GM21381 (cell line): ENCODE measurements at regions not wholly inside any gene's neighbourhood (a gene's known extent, or its start where the extent isn't known, plus 50 kb on each side); places are given as distances from the start of the nearest gene placed in this dataset.
"Not testable (repeated sequence)": the region's sequence is repeated elsewhere in the genome, so short reads cannot be mapped to it uniquely, and the experiment has no call there.

Experiments
- ATAC-seq: cut with Tn5 transposase; IDR thresholded peaks from one replicate; pipeline ENCODE4 v1.9.1; 2021; ENCODE audit warnings: mild to moderate bottlenecking, moderate library complexity; ENCODE audit not compliant: unreplicated experiment

DNA sequence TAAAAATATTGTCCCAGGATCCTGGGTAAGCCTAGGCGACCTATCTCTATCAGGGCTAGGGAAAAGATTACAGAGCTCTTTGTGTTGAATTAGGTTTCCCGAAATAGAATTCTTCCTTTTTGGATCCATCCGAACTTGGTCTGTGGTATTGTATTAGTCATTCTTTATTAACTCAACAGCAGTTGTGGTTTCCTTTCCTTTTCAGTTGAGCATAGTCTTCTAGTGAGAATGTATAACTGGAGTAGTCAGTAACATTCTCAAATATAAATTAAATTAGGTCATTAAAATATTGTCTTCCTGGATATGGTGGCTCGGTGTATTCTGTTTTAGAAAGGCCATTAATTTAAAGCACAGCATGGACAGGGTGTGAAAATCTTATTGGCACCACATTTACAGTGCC lies 520.4 kb downstream of the NLGN4X start:
- no peak for ATAC-seq

DNA sequence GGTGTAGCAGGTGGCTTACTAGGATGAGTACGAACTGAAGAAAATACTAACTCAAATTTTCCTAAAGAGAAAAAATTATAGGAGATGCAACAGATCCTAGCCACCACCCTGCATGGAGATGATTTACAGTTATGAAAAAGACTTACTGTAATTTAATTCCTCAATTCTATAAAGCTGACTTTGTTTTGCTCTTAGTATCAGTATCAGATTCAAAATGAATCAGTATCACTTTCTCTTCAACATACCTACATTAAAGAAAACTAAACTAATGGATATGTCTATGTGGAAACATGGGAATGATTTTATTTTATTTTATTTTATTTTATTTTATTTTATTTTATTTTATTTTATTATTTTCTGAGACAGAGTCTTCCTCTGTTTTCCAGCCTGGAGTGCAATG lies 525.8 kb downstream of the NLGN4X start:
- no peak for ATAC-seq

DNA sequence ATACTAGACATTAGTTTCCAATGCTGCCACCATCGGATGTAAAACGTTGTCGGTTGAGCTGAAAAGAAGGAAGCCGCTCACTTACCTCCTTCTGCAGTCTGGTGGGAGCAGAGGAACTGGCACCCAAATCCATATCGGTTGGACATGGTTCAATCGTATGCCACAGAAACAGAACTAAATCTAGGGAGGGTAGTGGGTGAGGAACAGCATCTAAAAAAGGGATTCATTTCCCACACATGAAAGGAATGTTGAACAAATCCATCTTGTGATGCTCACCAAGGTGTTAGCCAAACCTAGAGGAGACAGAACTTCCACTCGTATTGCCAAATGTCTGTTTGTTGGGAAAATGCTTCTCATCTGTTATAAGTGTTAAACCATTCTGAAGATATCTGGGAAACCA lies 532.7 kb downstream of the NLGN4X start:
- no peak for ATAC-seq

DNA sequence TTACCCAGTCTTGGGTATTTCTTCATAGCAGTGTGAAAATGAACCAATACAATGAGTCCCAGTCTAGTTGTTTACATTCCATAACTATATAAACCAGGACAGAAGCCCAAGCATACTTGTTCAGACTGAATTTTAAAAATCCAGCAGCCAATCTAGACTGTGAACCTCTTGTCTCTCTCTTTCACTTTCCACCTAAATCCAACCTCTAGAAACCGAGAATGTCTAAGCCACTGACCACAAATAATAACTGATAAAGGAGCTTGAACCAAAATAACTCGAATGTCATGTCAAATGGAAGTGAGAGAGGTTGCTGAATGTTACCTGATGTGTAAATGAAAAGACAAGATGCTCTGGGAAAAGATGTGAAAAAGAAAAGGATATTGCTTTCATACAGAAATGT lies 544.7 kb downstream of the NLGN4X start:
- ATAC-seq: no peak

DNA sequence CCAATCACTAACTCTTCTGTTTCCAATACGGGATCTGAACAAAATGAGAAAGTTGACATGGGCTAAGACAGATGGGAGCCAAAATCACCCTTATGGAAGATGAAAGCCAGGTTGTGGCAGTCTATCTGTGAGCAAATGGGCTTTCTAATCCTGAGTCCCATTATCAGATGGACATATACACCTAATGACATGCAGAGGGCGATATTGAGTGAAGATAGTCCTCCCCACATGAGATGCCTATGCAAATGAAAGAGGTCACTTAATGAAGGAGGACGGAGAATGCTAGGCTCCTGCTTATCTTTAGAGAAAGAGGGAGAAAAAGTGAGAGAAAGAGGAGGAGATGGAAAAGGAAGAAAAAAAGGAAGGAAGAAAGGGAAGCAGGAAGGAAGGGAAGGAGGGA lies 547.5 kb downstream of the NLGN4X start:
- ATAC-seq: no peak

DNA sequence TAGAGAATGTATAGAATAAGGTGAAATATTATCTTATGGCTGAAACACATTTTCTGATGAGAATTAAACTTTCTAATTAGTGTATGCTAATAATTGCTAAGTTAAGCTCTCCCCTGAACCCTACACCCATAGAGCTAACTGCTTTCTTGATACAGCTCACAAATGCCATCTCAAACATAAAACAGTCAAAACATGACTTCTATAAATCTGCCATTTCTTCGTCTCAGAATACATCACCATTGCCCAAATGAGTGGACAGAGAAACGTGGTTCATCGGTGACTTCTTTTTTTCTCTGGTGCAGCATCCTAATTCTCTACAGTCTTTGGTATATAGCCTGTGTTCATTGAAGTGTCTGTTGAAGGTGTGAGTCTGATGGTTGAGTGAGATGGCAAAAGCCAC lies 554.6 kb downstream of the NLGN4X start:
- no peak for ATAC-seq

DNA sequence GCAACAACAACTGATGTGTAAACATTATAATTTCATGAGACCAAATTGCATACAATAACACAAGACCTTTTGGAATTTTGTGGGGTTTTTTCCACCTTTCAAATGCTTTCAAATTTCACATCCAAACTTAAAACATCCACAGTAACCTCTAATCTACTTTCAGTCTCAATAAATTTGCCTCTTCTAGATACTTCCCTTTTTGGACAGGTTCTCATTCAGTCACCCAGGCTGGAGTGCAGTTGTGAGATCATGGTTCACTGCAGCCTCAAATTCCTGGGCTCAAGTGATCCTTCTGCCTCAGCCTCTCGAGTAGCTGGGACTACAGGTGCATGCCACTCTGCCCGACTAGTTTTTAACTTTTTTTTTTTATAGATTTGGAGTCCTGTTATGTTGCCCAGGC lies 556.6 kb downstream of the NLGN4X start:
- ATAC-seq: no peak

DNA sequence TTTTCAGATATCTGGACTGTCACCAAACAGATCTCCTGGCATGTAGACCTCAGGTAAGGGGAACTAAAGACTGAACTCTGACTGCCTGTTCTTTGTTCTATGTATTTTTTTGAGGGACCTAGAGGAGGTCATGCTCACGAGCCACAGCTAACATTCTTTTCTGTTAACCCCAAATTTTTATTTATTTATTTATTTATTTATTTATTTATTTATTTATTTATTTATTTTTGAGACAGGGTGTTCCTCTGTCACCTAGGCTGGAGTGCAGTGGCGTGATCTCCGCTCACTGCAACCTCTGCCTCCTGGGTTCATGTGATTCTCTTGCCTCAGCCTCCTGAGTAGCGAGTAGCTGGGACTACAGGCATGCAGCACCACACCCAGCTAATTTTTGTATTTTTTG lies 562.0 kb downstream of the NLGN4X start:
- not testable (repeated sequence) for ATAC-seq

DNA sequence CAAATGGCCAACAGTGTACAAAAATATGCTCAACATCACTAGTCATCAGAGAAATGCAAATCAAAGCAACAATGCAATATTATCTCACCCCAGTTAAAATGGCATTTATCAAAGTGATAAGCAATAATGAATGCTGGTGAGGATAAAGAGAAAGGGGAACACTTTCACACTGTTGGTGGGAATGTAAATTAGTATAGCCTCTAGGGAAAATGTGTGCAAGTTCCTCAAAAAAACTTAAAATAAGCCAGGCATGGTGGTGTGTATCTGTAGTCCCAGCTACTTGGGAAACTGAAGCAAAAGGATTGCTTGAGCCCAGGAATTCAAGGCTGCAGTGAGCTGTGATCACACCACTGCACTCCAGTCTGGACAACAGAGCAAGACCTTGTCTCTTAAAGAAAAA lies 572.1 kb downstream of the NLGN4X start:
- ATAC-seq: no peak

DNA sequence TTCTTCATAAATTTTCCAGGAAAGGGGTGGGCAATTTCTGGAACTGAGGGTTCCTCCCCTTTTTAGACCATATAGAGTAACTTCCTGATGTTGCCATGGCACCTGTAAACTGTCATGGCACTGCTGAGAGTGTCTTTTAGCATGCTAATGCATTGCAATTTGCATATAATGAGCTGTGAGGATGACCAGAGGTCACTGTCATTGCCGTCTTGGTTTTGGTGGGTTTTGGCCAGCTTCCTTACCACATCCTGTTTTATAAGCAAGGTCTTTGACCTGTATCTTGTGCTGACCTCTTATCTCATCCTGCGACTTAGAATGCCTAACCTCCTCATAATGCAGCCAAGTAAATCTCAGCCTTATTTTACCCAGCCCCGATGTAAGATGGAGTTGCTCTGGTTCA lies 577.8 kb downstream of the NLGN4X start:
- no peak for ATAC-seq

DNA sequence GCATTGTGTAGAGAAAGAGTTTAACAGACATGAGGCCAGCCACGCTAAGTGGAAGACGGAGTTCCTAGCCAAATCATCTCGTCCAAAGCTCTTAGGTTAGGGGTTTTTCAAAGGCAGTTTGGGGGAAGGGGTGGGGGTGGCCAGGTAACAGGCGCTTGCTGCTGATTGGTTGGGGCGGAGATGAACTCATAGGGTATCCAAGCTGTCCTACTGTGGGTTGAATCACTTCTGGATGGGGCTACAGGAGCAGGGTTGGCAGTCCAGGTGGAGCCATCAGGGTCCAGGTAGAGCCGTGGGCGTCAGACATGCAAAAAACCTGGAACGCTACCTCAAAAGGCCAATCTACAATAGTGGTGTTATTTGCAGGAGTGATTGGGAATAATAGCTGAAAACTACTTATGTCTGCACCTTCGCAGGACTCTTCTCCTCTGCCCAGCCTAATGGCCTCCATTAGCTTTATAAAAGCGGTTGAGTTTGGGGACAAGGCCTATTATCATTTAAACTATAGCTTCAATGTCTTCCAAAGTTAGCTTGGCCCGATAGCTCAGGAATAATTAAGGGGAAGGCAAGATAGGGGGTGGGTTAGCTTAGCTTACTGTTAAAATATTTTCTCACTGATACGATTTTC lies 579.6 kb downstream of the NLGN4X start:
- ATAC-seq: no peak

DNA sequence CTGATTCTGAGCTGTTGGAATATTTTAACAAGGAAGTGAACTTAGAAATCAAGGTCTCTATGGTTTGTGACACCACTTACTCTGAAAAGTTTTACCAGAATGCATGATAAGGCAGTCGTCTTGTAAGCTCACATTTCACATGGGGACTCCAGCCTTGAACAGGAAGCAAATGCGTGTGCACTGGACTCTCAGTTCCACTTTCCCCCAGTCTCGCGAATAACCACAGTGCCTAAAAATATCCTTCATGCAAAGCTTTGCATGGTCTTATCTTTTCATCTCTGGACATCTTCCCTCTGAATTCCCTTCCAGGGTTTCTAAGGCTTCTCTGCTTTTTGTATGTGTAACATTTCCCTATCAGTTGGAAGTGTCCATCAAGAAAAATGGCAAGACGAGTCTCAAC lies 581.8 kb downstream of the NLGN4X start:
- peak; percentile 96 for ATAC-seq

DNA sequence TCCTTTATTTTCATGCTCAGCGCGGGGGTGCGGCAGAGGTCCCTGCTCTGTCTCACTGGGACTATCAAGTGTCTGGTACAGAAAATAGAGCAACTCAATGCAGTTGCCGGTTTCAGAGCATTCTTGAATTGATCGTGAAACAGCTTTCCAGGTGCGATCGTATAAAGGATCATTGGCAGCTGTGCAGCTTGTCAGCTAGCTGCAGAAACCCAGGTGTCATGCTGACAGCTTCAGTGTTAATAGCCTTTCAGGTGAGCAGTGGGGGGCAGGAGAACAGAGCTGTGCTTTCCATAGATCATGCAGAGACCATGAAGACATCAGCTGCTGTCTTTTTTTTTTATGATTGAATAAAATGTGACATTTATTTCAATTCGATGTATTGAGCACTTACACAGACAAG lies 583.9 kb downstream of the NLGN4X start:
- ATAC-seq: no peak

DNA sequence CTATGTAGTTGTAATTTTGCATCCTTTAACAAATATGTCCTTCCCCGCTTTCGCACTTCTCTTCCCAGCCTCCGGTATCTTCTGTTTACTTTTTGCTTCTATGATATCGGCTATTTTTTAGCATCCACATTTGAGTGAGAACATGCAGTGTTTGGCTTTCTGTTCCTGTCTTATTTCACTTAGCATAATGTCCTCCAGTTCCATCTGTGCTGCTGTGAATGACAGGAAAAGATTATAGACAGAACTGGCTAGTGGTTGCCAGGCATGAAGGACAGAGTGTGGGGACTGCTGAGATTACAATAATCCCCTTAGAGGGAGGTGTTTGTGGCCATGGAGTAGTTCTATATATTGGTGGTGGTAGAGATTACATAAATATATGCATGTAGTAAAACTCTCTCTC lies 588.6 kb downstream of the NLGN4X start:
- no peak for ATAC-seq

DNA sequence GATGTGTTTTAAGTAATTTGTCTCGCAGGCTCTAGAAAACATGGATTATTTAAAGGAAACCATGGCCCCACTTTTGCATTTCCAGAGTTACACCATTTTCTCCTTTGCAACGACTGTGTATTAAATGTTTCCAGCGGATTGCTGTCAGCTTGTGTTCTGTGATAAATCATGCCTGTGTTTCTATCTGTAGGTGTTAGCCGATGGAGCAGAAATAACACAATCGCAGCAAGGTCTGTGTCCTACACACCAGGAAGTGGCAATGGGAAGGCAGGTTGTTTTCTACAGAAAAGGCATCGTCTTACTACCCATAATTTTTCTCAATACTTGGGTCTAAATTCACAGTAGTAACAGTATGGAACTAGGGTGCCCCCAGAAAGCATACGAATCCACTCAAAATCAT lies 590.1 kb downstream of the NLGN4X start:
- no peak for ATAC-seq

DNA sequence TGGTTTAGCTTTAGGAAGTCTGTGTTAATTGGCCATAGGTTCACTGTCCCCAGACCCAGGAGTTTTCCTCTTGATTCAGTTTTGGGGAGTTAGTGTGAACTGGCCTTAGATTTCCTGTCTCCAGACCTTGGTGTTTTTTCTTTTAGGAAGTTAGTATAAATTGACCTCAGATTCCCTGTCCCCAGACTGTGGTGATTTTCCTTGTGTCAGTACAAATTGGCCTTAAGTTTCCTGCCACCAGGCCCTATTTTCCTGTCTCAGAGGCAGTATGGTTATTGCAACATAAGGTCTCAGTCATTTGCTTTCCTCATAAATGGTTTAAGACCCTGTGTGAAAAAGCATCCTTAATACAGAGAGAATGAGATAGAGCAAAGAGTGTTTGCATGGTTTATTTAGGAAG lies 595.8 kb downstream of the NLGN4X start:
- ATAC-seq: no peak

DNA sequence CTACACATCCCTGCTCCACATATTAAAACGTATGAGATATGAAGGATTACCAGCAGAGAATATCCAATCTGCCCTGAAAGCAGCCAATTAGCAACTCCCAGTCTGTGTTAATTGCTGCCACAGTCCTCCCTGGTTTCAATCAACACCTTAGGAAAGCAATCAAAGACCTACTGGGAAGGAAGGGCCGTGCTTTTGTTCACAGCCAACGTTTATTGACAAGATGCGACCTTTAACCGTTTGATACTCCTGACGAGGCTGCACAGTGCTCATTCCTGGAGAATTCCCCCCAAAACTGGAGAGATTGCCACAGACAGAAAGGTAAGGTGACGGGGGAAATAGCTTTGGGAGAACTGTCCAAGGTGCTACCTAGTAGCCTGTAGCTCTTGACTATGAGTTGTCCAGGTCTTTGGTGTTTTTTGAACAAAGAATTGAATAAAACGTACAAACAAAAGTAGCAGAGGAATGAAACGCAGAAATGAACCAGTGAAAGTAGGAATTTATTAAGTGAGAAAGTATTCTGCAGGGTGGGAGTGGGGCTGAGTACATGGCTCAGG lies 596.5 kb downstream of the NLGN4X start:
- no peak for ATAC-seq

DNA sequence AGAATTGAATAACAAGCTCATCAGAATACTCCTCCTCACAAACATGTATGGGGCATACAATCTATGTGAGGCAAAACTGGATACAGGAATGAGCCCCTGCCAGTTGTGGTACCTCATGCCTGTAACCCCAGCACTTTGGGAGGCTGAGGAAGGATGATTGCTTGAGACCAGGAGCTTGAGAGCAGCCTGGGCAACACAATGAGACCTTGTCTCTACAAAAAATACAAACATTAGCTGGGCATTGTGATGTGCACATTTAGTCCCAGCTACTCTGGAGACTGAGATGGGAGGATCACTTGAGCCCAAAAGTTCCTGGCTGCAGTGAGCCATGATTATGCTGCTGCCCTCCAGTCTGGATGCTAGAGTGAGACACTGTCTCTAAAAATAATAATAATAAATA lies 611.0 kb downstream of the NLGN4X start:
- no peak for ATAC-seq

DNA sequence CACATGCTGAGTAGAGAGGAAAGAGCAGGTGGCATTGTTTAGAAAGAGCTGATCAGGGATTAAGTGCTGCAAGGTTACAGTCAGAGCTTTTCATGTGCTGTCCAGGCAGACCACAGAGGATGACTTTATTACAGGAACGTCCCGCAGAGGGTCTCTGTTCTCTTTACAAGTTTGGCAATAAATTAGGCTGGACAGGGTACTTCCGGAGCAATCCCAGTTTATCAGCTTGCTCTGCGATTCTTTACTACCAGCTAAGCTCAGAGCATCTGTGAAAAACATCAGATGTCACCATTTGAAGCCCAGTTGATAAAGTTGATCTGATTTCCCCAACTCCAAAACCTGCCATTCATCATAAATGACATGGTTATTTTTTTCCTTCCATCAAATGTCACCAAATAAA lies 633.1 kb downstream of the NLGN4X start:
- ATAC-seq: no peak

DNA sequence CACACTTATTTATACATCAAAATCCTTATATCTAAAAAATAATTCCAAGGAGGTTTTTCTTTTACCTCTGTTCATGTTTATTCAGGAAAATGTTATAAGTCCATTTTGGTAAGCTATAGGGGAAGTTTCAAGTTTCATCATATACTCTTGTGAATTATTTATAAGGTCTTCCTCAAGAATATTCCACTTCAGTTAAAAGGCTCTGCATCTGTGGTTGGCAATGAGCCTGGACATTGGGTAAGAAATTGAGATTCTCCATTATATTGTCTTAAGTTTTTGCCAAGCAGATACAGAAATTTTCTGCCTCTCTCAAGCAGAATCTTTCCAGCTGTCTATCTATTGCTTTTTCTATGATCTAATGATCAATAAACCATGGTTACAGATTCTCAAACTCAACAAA lies 641.9 kb downstream of the NLGN4X start:
- ATAC-seq: no peak

DNA sequence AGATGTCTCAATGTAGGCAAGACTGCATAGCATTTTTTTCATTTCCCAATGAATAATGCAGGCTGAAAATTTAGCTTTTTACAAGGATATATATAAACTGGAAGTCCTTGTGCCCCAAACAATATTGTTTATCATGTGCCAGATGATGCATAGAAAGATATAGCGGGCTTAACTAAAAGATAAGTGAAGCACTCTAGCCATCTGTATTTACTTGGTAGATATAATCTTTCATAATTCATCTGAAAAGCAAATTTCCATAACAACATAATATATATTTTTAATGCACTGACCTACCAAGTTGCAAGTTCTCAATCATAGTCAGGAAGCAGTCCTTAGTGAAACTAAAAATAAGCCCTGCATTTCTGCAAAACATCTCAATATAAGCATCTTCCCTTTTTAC lies 653.3 kb downstream of the NLGN4X start:
- ATAC-seq: no peak

DNA sequence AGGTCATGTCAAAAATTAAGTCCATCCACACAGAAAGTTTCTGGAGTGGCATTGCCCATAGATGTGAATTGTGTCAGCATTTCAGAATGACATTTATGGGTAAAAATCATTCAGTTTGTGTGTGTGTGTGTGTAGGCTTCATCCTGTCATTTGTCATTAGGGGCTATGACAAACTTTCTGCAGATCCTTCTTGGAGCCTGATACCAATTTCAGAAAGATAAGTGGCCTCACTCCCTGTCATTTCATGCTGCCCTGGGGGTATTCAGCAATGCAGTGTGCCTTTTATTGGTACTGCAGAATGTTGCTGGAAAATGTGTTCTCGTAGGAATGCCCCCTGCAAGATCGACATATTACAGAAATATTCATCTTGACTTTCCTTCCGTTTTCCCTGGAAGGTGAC lies 659.7 kb downstream of the NLGN4X start:
- no peak for ATAC-seq

DNA sequence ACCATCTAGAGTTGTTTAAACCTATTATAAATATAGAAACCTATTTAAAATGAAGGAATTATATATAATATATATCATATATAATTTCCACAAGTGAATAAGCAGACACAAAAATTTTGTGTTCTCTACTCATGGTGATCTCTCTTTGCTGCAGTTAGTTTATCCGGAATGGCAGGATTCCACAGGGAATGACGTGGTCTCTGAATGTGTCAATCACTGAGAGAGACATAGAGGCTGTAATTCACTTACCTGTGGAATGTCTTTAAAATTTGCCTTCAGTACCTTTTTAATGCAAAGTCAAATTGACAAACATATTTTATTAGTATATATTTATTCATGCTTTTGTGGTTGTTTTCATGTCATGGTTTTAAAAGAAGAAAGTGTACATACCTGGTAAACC lies 669.3 kb downstream of the NLGN4X start:
- ATAC-seq: no peak
